Stomach (tissue), 4 donors: ENCODE measurements at regions not wholly inside any gene's neighbourhood (a gene's known extent, or its start where the extent isn't known, plus 50 kb on each side); places are given as distances from the start of the nearest gene placed in this dataset.
"Not testable (repeated sequence)": the region's sequence is repeated elsewhere in the genome, so short reads cannot be mapped to it uniquely, and the experiment has no call there.

Experiments
- POLR2A ChIP-seq, 4 donors: fragments of 450-650 bp; IDR thresholded peaks; one replicate each; pipeline ENCODE4 v1.6.1; 2016; ENCODE audit warnings: antibody characterized with exemption in 4 of 4, control low read depth in 2 of 4, mild to moderate bottlenecking in 1 of 4, moderate library complexity in 1 of 4
- POLR2AphosphoS5 ChIP-seq, 3 donors: sonication (generic); formaldehyde crosslinking; IDR thresholded peaks; one replicate each; pipeline ENCODE4 v1.6.1; 2016; ENCODE audit warnings: antibody characterized with exemption in 3 of 3
- TF ChIP-seq, protein P1 (sequence below), 7 experiments: fragments of 450-650 bp in 4 of 7; fragments of 200-600 bp in 3 of 7; sonication (generic) in 3 of 7; IDR thresholded peaks; one replicate each; pipeline ENCODE4 v1.5.1; 2016 to 2019; ENCODE audit warnings: antibody characterized with exemption in 7 of 7, control low read depth in 2 of 7, mild to moderate bottlenecking in 1 of 7

DNA sequence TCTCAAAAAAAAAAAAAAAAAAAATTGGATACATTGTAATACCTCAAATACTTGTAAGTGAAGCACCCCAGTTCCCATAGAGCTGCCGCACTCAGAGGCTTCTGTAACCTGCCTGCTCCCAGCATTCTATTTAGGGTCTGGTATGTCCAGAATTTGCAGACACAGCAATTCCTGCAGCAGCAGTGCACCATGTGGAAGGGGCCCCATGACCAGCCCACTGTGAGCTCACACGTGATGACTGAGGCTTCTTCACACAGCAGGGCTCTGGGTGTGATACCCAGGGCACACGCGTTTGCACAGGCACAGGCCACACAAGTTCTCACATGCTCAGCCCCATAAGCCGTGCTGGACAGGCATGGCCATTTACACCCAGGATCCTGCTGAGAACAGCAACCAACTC, 5481.5 kb upstream of the TPTE start:
- not testable (repeated sequence) for TF ChIP-seq POLR2AphosphoS5, POLR2A (IDR thresholded peaks at IDR 0.05)
- TF ChIP-seq, protein P1, sequence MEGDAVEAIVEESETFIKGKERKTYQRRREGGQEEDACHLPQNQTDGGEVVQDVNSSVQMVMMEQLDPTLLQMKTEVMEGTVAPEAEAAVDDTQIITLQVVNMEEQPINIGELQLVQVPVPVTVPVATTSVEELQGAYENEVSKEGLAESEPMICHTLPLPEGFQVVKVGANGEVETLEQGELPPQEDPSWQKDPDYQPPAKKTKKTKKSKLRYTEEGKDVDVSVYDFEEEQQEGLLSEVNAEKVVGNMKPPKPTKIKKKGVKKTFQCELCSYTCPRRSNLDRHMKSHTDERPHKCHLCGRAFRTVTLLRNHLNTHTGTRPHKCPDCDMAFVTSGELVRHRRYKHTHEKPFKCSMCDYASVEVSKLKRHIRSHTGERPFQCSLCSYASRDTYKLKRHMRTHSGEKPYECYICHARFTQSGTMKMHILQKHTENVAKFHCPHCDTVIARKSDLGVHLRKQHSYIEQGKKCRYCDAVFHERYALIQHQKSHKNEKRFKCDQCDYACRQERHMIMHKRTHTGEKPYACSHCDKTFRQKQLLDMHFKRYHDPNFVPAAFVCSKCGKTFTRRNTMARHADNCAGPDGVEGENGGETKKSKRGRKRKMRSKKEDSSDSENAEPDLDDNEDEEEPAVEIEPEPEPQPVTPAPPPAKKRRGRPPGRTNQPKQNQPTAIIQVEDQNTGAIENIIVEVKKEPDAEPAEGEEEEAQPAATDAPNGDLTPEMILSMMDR (IDR thresholded peaks at IDR 0.05): not testable (repeated sequence)
